T-helper 17 cell (primary cell): ENCODE measurements at regions not wholly inside any gene's neighbourhood (a gene's known extent, or its start where the extent isn't known, plus 50 kb on each side); places are given as distances from the start of the nearest gene placed in this dataset.

Source experiments
- ATAC-seq: fragments of 150-1000 bp; cut with Tn5 transposase; 2 replicates; pipeline ENCODE4 v1.10.0; 2021; ENCODE audit warnings: mild to moderate bottlenecking, moderate library complexity
- DNase-seq, 3 donors: peaks; one replicate each; pipeline versions ENCODE4 v3.0.0 to v3.0.0-alpha.2; 2020 to 2021
- H3K9me3 ChIP-seq: one replicate; pipeline ENCODE4 v1.7.0; 2013; ENCODE audit warnings: low read length, mild to moderate bottlenecking; ENCODE audit not compliant: control insufficient read depth, poor library complexity, severe bottlenecking
- H3K27ac Mint-ChIP-seq: one replicate; pipeline ENCODE4 v1.8.0; 2022; ENCODE audit warnings: mild to moderate bottlenecking, moderate library complexity, mixed read lengths
- H3K27me3 Mint-ChIP-seq: one replicate; pipeline ENCODE4 v1.8.0; 2022; ENCODE audit warnings: mixed read lengths
- H3K36me3 Mint-ChIP-seq: one replicate; pipeline ENCODE4 v1.8.0; 2022; ENCODE audit warnings: low read depth, mixed read lengths
- H3K4me1 Mint-ChIP-seq: one replicate; pipeline ENCODE4 v1.8.0; 2022; ENCODE audit warnings: mild to moderate bottlenecking, mixed read lengths
- H3K4me3 Mint-ChIP-seq: one replicate; pipeline ENCODE4 v1.8.0; 2022; ENCODE audit warnings: mild to moderate bottlenecking, moderate library complexity, mixed read lengths

GRCh38 chr5:38707352-38708210 lies 138.2 kb upstream of the OSMR start:
- no peaks in the 10 kb centered on the region for H3K9me3 ChIP-seq
- no peak for ATAC-seq
- Mint-ChIP-seq H3K36me3 (no peaks in the 10 kb centered on the region), H3K4me1 (no peaks in the 10 kb centered on the region), H3K27me3 (peaks cover 10% of the 10 kb centered on the region), H3K27ac (no peak overlapping the region), H3K4me3 (no peak overlapping the region)
- DNase-seq, result no peak

GRCh38 chr5:38709678-38710306 lies 136.0 kb upstream of the OSMR start:
- ATAC-seq, result no peak
- DNase-seq, result no peak
- no peak overlapping the region for H3K27ac Mint-ChIP-seq
- H3K36me3 Mint-ChIP-seq, result no peaks in the 10 kb centered on the region
- no peaks in the 10 kb centered on the region for H3K9me3 ChIP-seq
- no peaks in the 10 kb centered on the region for H3K4me1 Mint-ChIP-seq
- H3K27me3 Mint-ChIP-seq, result peaks cover 10% of the 10 kb centered on the region
- no peak overlapping the region for H3K4me3 Mint-ChIP-seq

GRCh38 chr5:38710627-38711026 lies 135.2 kb upstream of the OSMR start:
- H3K9me3 ChIP-seq, result no peaks in the 10 kb centered on the region
- ATAC-seq, result no peak
- H3K36me3 Mint-ChIP-seq, result no peaks in the 10 kb centered on the region
- peaks cover 10% of the 10 kb centered on the region for H3K27me3 Mint-ChIP-seq
- DNase-seq, result no peak
- no peaks in the 10 kb centered on the region for H3K4me1 Mint-ChIP-seq
- no peak overlapping the region for H3K27ac Mint-ChIP-seq
- no peak overlapping the region for H3K4me3 Mint-ChIP-seq

- DNase-seq (no peak), ATAC-seq (no peak)
- H3K36me3 Mint-ChIP-seq, result no peaks in the 10 kb centered on the region
- H3K4me3 Mint-ChIP-seq, result no peak overlapping the region
- no peaks in the 10 kb centered on the region for H3K9me3 ChIP-seq
- H3K4me1 Mint-ChIP-seq, result no peaks in the 10 kb centered on the region
- no peak overlapping the region for H3K27ac Mint-ChIP-seq
- H3K27me3 Mint-ChIP-seq, result peaks cover 10% of the 10 kb centered on the region
Observed at GRCh38 chr5:38712391-38712790, 133.4 kb upstream of the OSMR start.

- no peaks in the 10 kb centered on the region for H3K9me3 ChIP-seq
- Mint-ChIP-seq H3K27ac (no peak overlapping the region), H3K4me3 (no peak overlapping the region), H3K36me3 (no peaks in the 10 kb centered on the region), H3K4me1 (no peaks in the 10 kb centered on the region), H3K27me3 (peaks cover 10% of the 10 kb centered on the region)
- ATAC-seq (no peak), DNase-seq (no peak)
Observed at GRCh38 chr5:38714240-38714639, 131.6 kb upstream of the OSMR start.

GRCh38 chr5:38714703-38715355 lies 131.0 kb upstream of the OSMR start:
- no peaks in the 10 kb centered on the region for H3K9me3 ChIP-seq
- Mint-ChIP-seq H3K4me3 (no peak overlapping the region), H3K27ac (no peak overlapping the region), H3K27me3 (peaks cover 10% of the 10 kb centered on the region), H3K4me1 (no peaks in the 10 kb centered on the region), H3K36me3 (no peaks in the 10 kb centered on the region)
- ATAC-seq (no peak), DNase-seq (no peak)

- ATAC-seq, result no peak
- H3K36me3 Mint-ChIP-seq, result no peaks in the 10 kb centered on the region
- H3K4me3 Mint-ChIP-seq, result no peak overlapping the region
- no peaks in the 10 kb centered on the region for H3K9me3 ChIP-seq
- DNase-seq, result no peak
- H3K27ac Mint-ChIP-seq, result no peak overlapping the region
- peaks cover 13% of the 10 kb centered on the region for H3K27me3 Mint-ChIP-seq
- no peaks in the 10 kb centered on the region for H3K4me1 Mint-ChIP-seq
Observed at GRCh38 chr5:38715696-38716095, 130.1 kb upstream of the OSMR start.

- Mint-ChIP-seq H3K4me3 (no peak overlapping the region), H3K27me3 (peaks cover 15% of the 10 kb centered on the region), H3K4me1 (no peaks in the 10 kb centered on the region), H3K27ac (no peak overlapping the region), H3K36me3 (no peaks in the 10 kb centered on the region)
- DNase-seq, result no peak
- ATAC-seq, result no peak
- H3K9me3 ChIP-seq, result no peaks in the 10 kb centered on the region
Observed at GRCh38 chr5:38716516-38716915, 129.3 kb upstream of the OSMR start.

- no peaks in the 10 kb centered on the region for H3K9me3 ChIP-seq
- ATAC-seq (no peak), DNase-seq (no peak)
- Mint-ChIP-seq H3K4me3 (no peak overlapping the region), H3K36me3 (no peaks in the 10 kb centered on the region), H3K27ac (no peak overlapping the region), H3K4me1 (no peaks in the 10 kb centered on the region), H3K27me3 (peaks cover 18% of the 10 kb centered on the region)
Observed at GRCh38 chr5:38718771-38719391, 126.9 kb upstream of the OSMR start.

GRCh38 chr5:38719403-38719802 lies 126.4 kb upstream of the OSMR start:
- no peaks in the 10 kb centered on the region for H3K9me3 ChIP-seq
- Mint-ChIP-seq H3K36me3 (no peaks in the 10 kb centered on the region), H3K4me1 (no peaks in the 10 kb centered on the region), H3K4me3 (no peak overlapping the region), H3K27ac (no peak overlapping the region), H3K27me3 (peaks cover 18% of the 10 kb centered on the region)
- ATAC-seq (no peak), DNase-seq (no peak)

GRCh38 chr5:38719916-38720315 lies 125.9 kb upstream of the OSMR start:
- H3K36me3 Mint-ChIP-seq, result no peaks in the 10 kb centered on the region
- peaks cover 18% of the 10 kb centered on the region for H3K27me3 Mint-ChIP-seq
- no peak for DNase-seq
- H3K4me1 Mint-ChIP-seq, result no peaks in the 10 kb centered on the region
- H3K4me3 Mint-ChIP-seq, result no peak overlapping the region
- no peaks in the 10 kb centered on the region for H3K9me3 ChIP-seq
- no peak for ATAC-seq
- H3K27ac Mint-ChIP-seq, result no peak overlapping the region

GRCh38 chr5:38720554-38721361 lies 125.1 kb upstream of the OSMR start:
- H3K36me3 Mint-ChIP-seq, result no peaks in the 10 kb centered on the region

More at GRCh38 chr5:38720554-38721361, 125.1 kb upstream of the OSMR start:
- DNase-seq (no peak), ATAC-seq (no peak)
- no peaks in the 10 kb centered on the region for H3K9me3 ChIP-seq
- H3K4me1 Mint-ChIP-seq, result no peaks in the 10 kb centered on the region
- no peak overlapping the region for H3K4me3 Mint-ChIP-seq
- peaks cover 26% of the 10 kb centered on the region for H3K27me3 Mint-ChIP-seq
- H3K27ac Mint-ChIP-seq, result no peak overlapping the region
